DOHH2 (cell line): ENCODE measurements at regions not wholly inside any gene's neighbourhood (a gene's known extent, or its start where the extent isn't known, plus 50 kb on each side); places are given as distances from the start of the nearest gene placed in this dataset.

ENCODE experiments used
- EZH2phosphoT487 ChIP-seq: fragments of 200-600 bp; sonication (generic); IDR thresholded peaks from 2 replicates; pipeline ENCODE4 v1.6.1; 2017; ENCODE audit warnings: borderline replicate concordance, mild to moderate bottlenecking, antibody characterized with exemption, low read length, moderate library complexity, mixed read lengths
- TF ChIP-seq, protein P1 (sequence below): fragments of 200-600 bp; sonication (generic); IDR thresholded peaks from one replicate; pipeline ENCODE4 v1.5.1; 2014; ENCODE audit warnings: antibody characterized with exemption, mild to moderate bottlenecking, low read depth, low read length; ENCODE audit not compliant: poor library complexity, severe bottlenecking

DNA sequence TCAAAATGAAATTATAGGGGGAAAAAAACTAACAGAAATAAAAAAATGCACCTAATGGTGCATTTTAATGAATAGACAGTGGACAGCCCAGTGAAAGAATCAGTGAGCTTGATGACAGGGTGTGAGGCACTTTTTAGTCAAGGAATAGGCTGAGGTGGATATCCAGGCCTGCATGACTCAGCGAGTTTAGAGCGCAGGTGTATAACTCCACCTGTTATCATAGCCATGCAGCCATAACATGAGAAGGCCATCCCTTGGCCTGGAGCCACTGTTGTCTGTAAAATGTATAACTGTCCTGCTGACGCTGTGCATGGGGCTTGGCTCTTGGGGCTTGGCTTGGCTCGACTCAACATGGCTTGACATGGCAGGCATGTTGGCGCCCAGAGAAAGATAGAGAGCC, 331.5 kb upstream of the NOX3 start:
- TF ChIP-seq EZH2phosphoT487, result no peak
- TF ChIP-seq, protein P1, sequence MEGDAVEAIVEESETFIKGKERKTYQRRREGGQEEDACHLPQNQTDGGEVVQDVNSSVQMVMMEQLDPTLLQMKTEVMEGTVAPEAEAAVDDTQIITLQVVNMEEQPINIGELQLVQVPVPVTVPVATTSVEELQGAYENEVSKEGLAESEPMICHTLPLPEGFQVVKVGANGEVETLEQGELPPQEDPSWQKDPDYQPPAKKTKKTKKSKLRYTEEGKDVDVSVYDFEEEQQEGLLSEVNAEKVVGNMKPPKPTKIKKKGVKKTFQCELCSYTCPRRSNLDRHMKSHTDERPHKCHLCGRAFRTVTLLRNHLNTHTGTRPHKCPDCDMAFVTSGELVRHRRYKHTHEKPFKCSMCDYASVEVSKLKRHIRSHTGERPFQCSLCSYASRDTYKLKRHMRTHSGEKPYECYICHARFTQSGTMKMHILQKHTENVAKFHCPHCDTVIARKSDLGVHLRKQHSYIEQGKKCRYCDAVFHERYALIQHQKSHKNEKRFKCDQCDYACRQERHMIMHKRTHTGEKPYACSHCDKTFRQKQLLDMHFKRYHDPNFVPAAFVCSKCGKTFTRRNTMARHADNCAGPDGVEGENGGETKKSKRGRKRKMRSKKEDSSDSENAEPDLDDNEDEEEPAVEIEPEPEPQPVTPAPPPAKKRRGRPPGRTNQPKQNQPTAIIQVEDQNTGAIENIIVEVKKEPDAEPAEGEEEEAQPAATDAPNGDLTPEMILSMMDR, result no peak
